OCI-LY1 (cell line): ENCODE measurements at regions not wholly inside any gene's neighbourhood (a gene's known extent, or its start where the extent isn't known, plus 50 kb on each side); places are given as distances from the start of the nearest gene placed in this dataset.

Source experiments
- EZH2 ChIP-seq: fragments of 200-600 bp; sonication (generic), shearing (Covaris generic); IDR thresholded peaks from 2 replicates; pipeline ENCODE4 v1.8.0; 2017; ENCODE audit warnings: borderline replicate concordance, mixed run types, mild to moderate bottlenecking, antibody characterized with exemption, low read length, moderate library complexity, mixed read lengths
- TF ChIP-seq, protein P1 (sequence below): fragments of 200-600 bp; sonication (generic), shearing (Covaris generic); IDR thresholded peaks from 2 replicates; pipeline ENCODE4 v1.5.1; 2017; ENCODE audit warnings: mild to moderate bottlenecking, antibody characterized with exemption, low read length, moderate library complexity, mixed read lengths

DNA sequence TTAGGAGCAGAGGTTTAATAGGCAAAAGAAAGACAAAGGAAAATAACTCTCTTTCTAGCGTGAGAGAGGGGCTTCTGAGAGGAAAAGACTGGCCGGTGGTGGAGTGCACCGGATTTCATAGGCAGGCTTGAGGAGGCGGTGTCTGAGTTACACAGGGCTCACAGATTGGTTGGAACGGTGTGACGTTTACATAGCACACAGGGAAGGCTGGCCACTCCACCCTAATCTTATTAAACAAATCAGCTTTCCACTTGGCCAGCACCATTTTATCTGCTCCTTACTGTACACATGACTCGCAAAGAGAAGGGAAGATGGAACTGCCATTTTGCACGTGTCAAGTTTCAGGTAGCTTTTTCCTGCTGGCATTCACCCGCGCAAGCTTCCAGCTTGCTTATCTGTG lies 587.7 kb downstream of the RPL10L start:
- TF ChIP-seq, protein P1, sequence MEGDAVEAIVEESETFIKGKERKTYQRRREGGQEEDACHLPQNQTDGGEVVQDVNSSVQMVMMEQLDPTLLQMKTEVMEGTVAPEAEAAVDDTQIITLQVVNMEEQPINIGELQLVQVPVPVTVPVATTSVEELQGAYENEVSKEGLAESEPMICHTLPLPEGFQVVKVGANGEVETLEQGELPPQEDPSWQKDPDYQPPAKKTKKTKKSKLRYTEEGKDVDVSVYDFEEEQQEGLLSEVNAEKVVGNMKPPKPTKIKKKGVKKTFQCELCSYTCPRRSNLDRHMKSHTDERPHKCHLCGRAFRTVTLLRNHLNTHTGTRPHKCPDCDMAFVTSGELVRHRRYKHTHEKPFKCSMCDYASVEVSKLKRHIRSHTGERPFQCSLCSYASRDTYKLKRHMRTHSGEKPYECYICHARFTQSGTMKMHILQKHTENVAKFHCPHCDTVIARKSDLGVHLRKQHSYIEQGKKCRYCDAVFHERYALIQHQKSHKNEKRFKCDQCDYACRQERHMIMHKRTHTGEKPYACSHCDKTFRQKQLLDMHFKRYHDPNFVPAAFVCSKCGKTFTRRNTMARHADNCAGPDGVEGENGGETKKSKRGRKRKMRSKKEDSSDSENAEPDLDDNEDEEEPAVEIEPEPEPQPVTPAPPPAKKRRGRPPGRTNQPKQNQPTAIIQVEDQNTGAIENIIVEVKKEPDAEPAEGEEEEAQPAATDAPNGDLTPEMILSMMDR = no peak
- TF ChIP-seq EZH2 = no peak
